ENCODE measurements at regions not wholly inside any gene's neighbourhood (a gene's known extent, or its start where the extent isn't known, plus 50 kb on each side); places are given as distances from the start of the nearest gene placed in this dataset.
A peak's percentile ranks its signal among the peaks of the same experiment; 100 is the strongest.

DNA sequence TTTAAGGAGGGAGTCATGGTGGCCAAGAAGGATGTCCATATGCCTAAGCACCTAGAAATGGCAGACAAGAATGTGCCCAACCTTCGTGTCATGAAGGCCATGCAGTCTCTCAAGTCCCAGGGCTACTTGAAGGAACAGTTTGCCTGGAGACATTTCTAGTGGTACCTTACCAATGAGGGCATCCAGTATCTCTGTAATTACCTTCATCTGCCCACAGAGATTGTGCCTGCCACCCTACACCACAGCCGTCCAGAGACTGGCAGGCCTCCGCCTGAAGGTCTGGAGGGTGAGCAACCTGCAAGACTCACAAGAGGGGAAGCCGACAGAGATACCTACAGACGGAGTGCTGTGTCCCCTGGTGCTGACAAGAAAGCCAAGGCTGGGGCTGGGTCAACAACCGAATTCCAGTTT, 115.0 kb downstream of the HFE start:
- Histone ChIP-seq H3K4me1 (peaks cover 9% of the 10 kb centered on the region), H3K36me3 (ENCODE audit: control insufficient read depth, insufficient read depth, low read length) (no peaks in the 10 kb centered on the region), H3K9me3 (no peaks in the 10 kb centered on the region), H3K4me3 (ENCODE audit: low read depth, low read length) (no peak overlapping the region), H3K27me3 (replicated peaks; ENCODE audit: control insufficient read depth, insufficient read depth, low read length) (no peaks in the 10 kb centered on the region)
- POLR2A ChIA-PET, result no interaction called here
- no peak for DNase-seq
- Mint-ChIP-seq H3K4me3 (ENCODE audit: unreplicated experiment) (no peak overlapping the region), H3K4me1 (ENCODE audit: low read depth, unreplicated experiment) (peaks cover 7% of the 10 kb centered on the region), H3K9me3 (ENCODE audit: unreplicated experiment) (no peaks in the 10 kb centered on the region), H3K27ac (ENCODE audit: unreplicated experiment) (no peak overlapping the region), H3K36me3 (ENCODE audit: insufficient read depth, unreplicated experiment) (peaks cover 46% of the 10 kb centered on the region), H3K27me3 (ENCODE audit: insufficient read depth, unreplicated experiment) (peaks cover 3% of the 10 kb centered on the region)
- TF ChIP-seq, protein P1, sequence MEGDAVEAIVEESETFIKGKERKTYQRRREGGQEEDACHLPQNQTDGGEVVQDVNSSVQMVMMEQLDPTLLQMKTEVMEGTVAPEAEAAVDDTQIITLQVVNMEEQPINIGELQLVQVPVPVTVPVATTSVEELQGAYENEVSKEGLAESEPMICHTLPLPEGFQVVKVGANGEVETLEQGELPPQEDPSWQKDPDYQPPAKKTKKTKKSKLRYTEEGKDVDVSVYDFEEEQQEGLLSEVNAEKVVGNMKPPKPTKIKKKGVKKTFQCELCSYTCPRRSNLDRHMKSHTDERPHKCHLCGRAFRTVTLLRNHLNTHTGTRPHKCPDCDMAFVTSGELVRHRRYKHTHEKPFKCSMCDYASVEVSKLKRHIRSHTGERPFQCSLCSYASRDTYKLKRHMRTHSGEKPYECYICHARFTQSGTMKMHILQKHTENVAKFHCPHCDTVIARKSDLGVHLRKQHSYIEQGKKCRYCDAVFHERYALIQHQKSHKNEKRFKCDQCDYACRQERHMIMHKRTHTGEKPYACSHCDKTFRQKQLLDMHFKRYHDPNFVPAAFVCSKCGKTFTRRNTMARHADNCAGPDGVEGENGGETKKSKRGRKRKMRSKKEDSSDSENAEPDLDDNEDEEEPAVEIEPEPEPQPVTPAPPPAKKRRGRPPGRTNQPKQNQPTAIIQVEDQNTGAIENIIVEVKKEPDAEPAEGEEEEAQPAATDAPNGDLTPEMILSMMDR (IDR thresholded peaks at IDR 0.05; ENCODE audit: insufficient read depth in 1 of 2, low read depth in 1 of 2, low read length in 1 of 2, severe bottlenecking in 1 of 2, unreplicated experiment in 1 of 2), result no peak
- BruUV-seq (replicated peaks), result no TSS peak
- intact Hi-C loops (cut with micrococcal nuclease; ENCODE audit: unreplicated experiment), result loop anchor here (10.0 kb wide), 1 partner anchor 933 kb away; a partner anchor contains a TSS
- CTCF ChIA-PET, result no interaction called here

DNA sequence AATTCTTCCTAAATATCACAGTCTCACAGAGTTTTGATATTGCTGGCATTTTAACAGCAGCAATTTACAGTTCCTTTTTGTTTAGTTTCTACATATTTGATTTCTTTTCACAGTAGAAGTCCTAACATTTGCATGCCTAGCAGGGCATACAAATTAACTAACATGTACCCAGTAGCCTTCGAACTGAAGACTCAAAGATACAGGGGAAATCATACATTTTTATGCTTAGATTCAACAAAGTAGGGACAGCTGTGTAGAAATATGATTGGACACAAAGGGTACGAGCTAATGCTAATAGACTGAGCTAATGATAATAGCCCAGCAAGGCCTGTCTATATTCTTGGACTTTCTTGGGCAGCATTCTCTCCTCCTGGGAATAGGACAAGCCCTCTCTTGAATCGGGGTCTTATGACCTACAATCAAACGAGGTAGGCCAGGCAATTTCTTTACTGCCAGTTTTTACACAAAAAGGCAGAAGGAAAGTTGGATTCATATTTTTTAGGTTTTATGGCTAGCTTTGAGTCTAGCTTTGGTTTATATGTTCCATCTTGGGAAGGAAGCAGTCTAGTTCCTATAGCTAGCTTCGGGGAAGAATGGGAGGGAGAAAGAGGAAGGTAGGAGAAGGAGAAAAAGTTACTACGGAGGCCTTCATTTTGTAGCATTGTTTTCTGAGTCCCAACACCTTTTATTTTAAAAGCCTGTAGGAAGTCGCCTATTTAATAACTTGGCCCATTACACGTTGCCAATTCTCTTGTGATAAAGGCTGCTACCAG, 115.8 kb downstream of the HFE start:
- Mint-ChIP-seq H3K4me3 (ENCODE audit: unreplicated experiment) (peak overlapping the region; percentile 54), H3K36me3 (ENCODE audit: insufficient read depth, unreplicated experiment) (peaks cover 38% of the 10 kb centered on the region), H3K27ac (ENCODE audit: unreplicated experiment) (peak overlapping the region; percentile 92), H3K9me3 (ENCODE audit: unreplicated experiment) (no peaks in the 10 kb centered on the region), H3K4me1 (ENCODE audit: low read depth, unreplicated experiment) (peaks cover 7% of the 10 kb centered on the region), H3K27me3 (ENCODE audit: insufficient read depth, unreplicated experiment) (peaks cover 3% of the 10 kb centered on the region)
- TF ChIP-seq, protein P1 (IDR thresholded peaks at IDR 0.05; ENCODE audit: insufficient read depth in 1 of 2, low read depth in 1 of 2, low read length in 1 of 2, severe bottlenecking in 1 of 2, unreplicated experiment in 1 of 2), result no peak
- Histone ChIP-seq H3K9me3 (no peaks in the 10 kb centered on the region), H3K4me3 (ENCODE audit: low read depth, low read length) (no peak overlapping the region), H3K36me3 (ENCODE audit: control insufficient read depth, insufficient read depth, low read length) (no peaks in the 10 kb centered on the region), H3K4me1 (peaks cover 9% of the 10 kb centered on the region), H3K27me3 (replicated peaks; ENCODE audit: control insufficient read depth, insufficient read depth, low read length) (no peaks in the 10 kb centered on the region)
- DNase-seq, result no peak
- POLR2A ChIA-PET, result interaction anchor here (0.5 to 3.1 kb wide), 5 partner anchors 13 to 46 kb away, joined by 3 to 87 read pairs (median 4); a partner anchor contains a TSS
- intact Hi-C loops (cut with micrococcal nuclease; ENCODE audit: unreplicated experiment), result loop anchor here (10.0 kb wide), 1 partner anchor 932 kb away; a partner anchor contains a TSS
- BruUV-seq (replicated peaks), result no TSS peak
- CTCF ChIA-PET, result no interaction called here

DNA sequence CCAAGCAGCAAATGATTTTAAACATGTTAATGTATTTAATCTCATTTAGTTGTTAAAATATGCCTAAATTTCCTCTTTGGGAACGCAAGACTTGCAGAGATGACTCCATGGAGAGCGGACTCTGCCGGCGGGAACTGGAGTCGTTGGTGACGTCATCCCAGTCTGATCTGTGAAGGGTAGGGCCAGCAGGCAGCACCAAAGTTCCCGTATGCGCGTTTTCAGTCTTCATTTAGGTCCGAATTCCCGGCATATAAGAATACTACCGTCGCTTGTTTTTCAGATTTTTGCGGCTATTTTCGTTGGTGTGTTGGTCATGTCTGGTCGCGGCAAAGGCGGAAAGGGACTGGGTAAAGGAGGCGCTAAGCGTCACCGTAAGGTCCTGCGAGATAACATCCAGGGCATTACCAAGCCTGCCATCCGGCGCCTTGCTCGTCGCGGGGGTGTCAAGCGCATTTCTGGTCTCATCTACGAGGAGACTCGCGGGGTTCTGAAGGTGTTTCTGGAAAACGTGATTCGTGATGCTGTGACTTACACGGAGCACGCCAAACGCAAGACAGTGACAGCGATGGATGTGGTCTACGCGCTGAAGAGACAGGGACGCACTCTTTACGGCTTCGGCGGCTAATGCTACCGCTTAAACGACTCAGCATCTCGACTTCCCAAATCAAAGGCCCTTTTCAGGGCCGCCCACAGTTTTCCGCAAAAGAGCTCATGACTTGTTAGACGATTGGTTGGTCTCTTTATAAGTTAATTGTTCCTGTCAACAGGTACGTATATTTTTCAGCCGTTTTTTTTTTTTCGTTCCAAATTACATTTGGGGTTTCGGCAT, 117.3 kb downstream of the HFE start:
- H3K4me1 Mint-ChIP-seq (ENCODE audit: low read depth, unreplicated experiment), result peaks cover 4% of the 10 kb centered on the region
- H3K4me3 Mint-ChIP-seq (ENCODE audit: unreplicated experiment), result no peak overlapping the region
- Histone ChIP-seq H3K36me3 (ENCODE audit: control insufficient read depth, insufficient read depth, low read length) (no peaks in the 10 kb centered on the region), H3K9me3 (no peaks in the 10 kb centered on the region), H3K4me3 (ENCODE audit: low read depth, low read length) (peak overlapping the region; percentile 90), H3K27me3 (replicated peaks; ENCODE audit: control insufficient read depth, insufficient read depth, low read length) (no peaks in the 10 kb centered on the region), H3K4me1 (peaks cover 9% of the 10 kb centered on the region)
- CTCF ChIA-PET, result no interaction called here
- H3K9me3 Mint-ChIP-seq (ENCODE audit: unreplicated experiment), result no peaks in the 10 kb centered on the region
- H3K27ac Mint-ChIP-seq (ENCODE audit: unreplicated experiment), result no peak overlapping the region
- H3K36me3 Mint-ChIP-seq (ENCODE audit: insufficient read depth, unreplicated experiment), result peaks cover 23% of the 10 kb centered on the region
- intact Hi-C loops (cut with micrococcal nuclease; ENCODE audit: unreplicated experiment), result loop anchor here (1.0 to 10.0 kb wide), 3 partner anchors 12 to 930 kb away; a partner anchor contains a TSS
- H3K27me3 Mint-ChIP-seq (ENCODE audit: insufficient read depth, unreplicated experiment), result peaks cover under 1% of the 10 kb centered on the region
- BruUV-seq (replicated peaks), result TSS peak; percentile 89
- POLR2A ChIA-PET, result interaction anchor here (1.0 to 3.1 kb wide), 11 partner anchors 7 to 173 kb away, joined by 3 to 87 read pairs (median 6); a partner anchor contains a TSS
- TF ChIP-seq, protein P1 (IDR thresholded peaks at IDR 0.05; ENCODE audit: insufficient read depth in 1 of 2, low read depth in 1 of 2, low read length in 1 of 2, severe bottlenecking in 1 of 2, unreplicated experiment in 1 of 2), result peak in 1 of 2 experiments; percentile 41
- DNase-seq, result peak; percentile 94 to 98

All from Caco-2 (cell line).